ENCODE measurements at regions not wholly inside any gene's neighbourhood (a gene's known extent, or its start where the extent isn't known, plus 50 kb on each side); places are given as distances from the start of the nearest gene placed in this dataset.
A peak's percentile ranks its signal among the peaks of the same experiment; 100 is the strongest.

GRCh38 chr18:47492691-47493090 is 241.2 kb upstream of the SKOR2 start:
- Histone ChIP-seq H3K36me3 (no peaks in the 10 kb centered on the region), H3K27me3 (no peaks in the 10 kb centered on the region), H3K9me3 (no peaks in the 10 kb centered on the region), H3K4me3 (no peak overlapping the region), H3K27ac (no peak overlapping the region), H3K4me1 (no peaks in the 10 kb centered on the region)
- intact Hi-C loops (cut with DNase I) = no loop called here
- TF ChIP-seq POLR2A (IDR thresholded peaks at IDR 0.05) (no peak), CTCF (IDR thresholded peaks at IDR 0.05) (no peak), POLR2AphosphoS5 (IDR thresholded peaks at IDR 0.05; ENCODE audit: insufficient read depth in 1 of 2, low read depth in 1 of 2) (no peak)
- DNase-seq (ENCODE audit: extremely low spot score in 2 of 2) = peak; percentile 13 to 28

GRCh38 chr18:47490882-47491281 is 239.4 kb upstream of the SKOR2 start:
- intact Hi-C loops (cut with DNase I) = no loop called here
- Histone ChIP-seq H3K9me3 (no peaks in the 10 kb centered on the region), H3K4me1 (no peaks in the 10 kb centered on the region), H3K27ac (no peak overlapping the region), H3K36me3 (no peaks in the 10 kb centered on the region), H3K4me3 (no peak overlapping the region), H3K27me3 (no peaks in the 10 kb centered on the region)
- TF ChIP-seq CTCF (IDR thresholded peaks at IDR 0.05) (no peak), POLR2A (IDR thresholded peaks at IDR 0.05) (no peak)
- DNase-seq (ENCODE audit: extremely low spot score in 2 of 2) = no peak

GRCh38 chr18:47485221-47485797 is 233.8 kb upstream of the SKOR2 start:
- Histone ChIP-seq H3K27ac (no peak overlapping the region), H3K27me3 (no peaks in the 10 kb centered on the region), H3K36me3 (no peaks in the 10 kb centered on the region), H3K4me3 (no peak overlapping the region), H3K4me1 (no peaks in the 10 kb centered on the region), H3K9me3 (no peaks in the 10 kb centered on the region)
- no peak for TF ChIP-seq POLR2A (IDR thresholded peaks at IDR 0.05)
- TF ChIP-seq CTCF (IDR thresholded peaks at IDR 0.05) = no peak
- TF ChIP-seq POLR2AphosphoS5 (IDR thresholded peaks at IDR 0.05; ENCODE audit: insufficient read depth in 1 of 2, low read depth in 1 of 2) = no peak
- no peak for DNase-seq (ENCODE audit: extremely low spot score in 2 of 2)
- intact Hi-C loops (cut with DNase I) = no loop called here

- Histone ChIP-seq H3K27ac (no peak overlapping the region), H3K4me3 (no peak overlapping the region), H3K36me3 (no peaks in the 10 kb centered on the region), H3K27me3 (no peaks in the 10 kb centered on the region), H3K4me1 (no peaks in the 10 kb centered on the region), H3K9me3 (no peaks in the 10 kb centered on the region)
- DNase-seq (ENCODE audit: extremely low spot score in 2 of 2) = no peak
- TF ChIP-seq POLR2AphosphoS5 (IDR thresholded peaks at IDR 0.05; ENCODE audit: insufficient read depth in 1 of 2, low read depth in 1 of 2) (no peak), POLR2A (IDR thresholded peaks at IDR 0.05) (no peak), CTCF (IDR thresholded peaks at IDR 0.05) (no peak)
- intact Hi-C loops (cut with DNase I) = no loop called here
These were observed 232.6 kb upstream of the SKOR2 start for GRCh38 chr18:47484068-47484467.

- no peaks in the 10 kb centered on the region for H3K36me3 ChIP-seq
- no peaks in the 10 kb centered on the region for H3K27me3 ChIP-seq
- H3K4me1 ChIP-seq = no peaks in the 10 kb centered on the region
- no peaks in the 10 kb centered on the region for H3K9me3 ChIP-seq
- H3K27ac ChIP-seq = no peak overlapping the region
- no peak for DNase-seq (ENCODE audit: extremely low spot score in 2 of 2)
- no peak overlapping the region for H3K4me3 ChIP-seq
- intact Hi-C loops (cut with DNase I) = no loop called here
- TF ChIP-seq POLR2A (IDR thresholded peaks at IDR 0.05) (no peak), POLR2AphosphoS5 (IDR thresholded peaks at IDR 0.05; ENCODE audit: insufficient read depth in 1 of 2, low read depth in 1 of 2) (no peak), CTCF (IDR thresholded peaks at IDR 0.05) (no peak)
These were observed 228.7 kb upstream of the SKOR2 start for GRCh38 chr18:47480166-47480565.

Measured in vagina (tissue), 2 donors.